A673 (cell line): ENCODE measurements at regions not wholly inside any gene's neighbourhood (a gene's known extent, or its start where the extent isn't known, plus 50 kb on each side); places are given as distances from the start of the nearest gene placed in this dataset.

Experiments
- BruUV-seq: library from RNA; stranded (reverse); fragments of 400-500 nt; replicated peaks from 2 replicates; lab custom pipeline; 2021; lab: Mats Ljungman, UMichigan
- CTCF ChIA-PET: fragments of 300-600 bp; sonication (Branson Sonifier 250); formaldehyde crosslinking; loops from one replicate; lab custom pipeline; 2022; ENCODE audit warnings: antibody characterized with exemption; lab: Charles Lee
- POLR2A ChIA-PET: fragments of 300-600 bp; sonication (Branson Sonifier 250); formaldehyde crosslinking; loops from one replicate; lab custom pipeline; 2022; ENCODE audit warnings: antibody characterized with exemption; ENCODE audit not compliant: low non-redundant PET; lab: Charles Lee
- DNase-seq: peaks from one replicate; pipeline ENCODE4 v3.0.0-alpha.2; 2015; ENCODE audit warnings: low spot score
- H3K27ac ChIP-seq: fragments of 200-600 bp; sonication (generic); 2 replicates; pipeline ENCODE4 v1.5.1; 2016; ENCODE audit warnings: mixed run types, low read depth, mild to moderate bottlenecking, mixed read lengths, antibody characterized with exemption, low read length; ENCODE audit not compliant: poor library complexity, severe bottlenecking
- H3K27me3 ChIP-seq: fragments of 200-600 bp; sonication (generic); replicated peaks from 2 replicates; pipeline ENCODE4 v1.6.1; 2017; ENCODE audit warnings: mixed run types, low read depth, mild to moderate bottlenecking, mixed read lengths, antibody characterized with exemption, low read length; ENCODE audit not compliant: insufficient read depth, poor library complexity
- H3K36me3 ChIP-seq: fragments of 200-600 bp; sonication (generic); 2 replicates; pipeline ENCODE4 v1.6.1; 2016; ENCODE audit warnings: mixed run types, mild to moderate bottlenecking, mixed read lengths, antibody characterized with exemption, low read length; ENCODE audit not compliant: insufficient read depth, poor library complexity, severe bottlenecking
- H3K4me1 ChIP-seq: fragments of 200-600 bp; sonication (generic); 2 replicates; pipeline ENCODE4 v1.6.1; 2017; ENCODE audit warnings: mixed run types, mild to moderate bottlenecking, mixed read lengths, antibody characterized with exemption, low read length; ENCODE audit not compliant: insufficient read depth, poor library complexity, severe bottlenecking
- H3K4me3 ChIP-seq: fragments of 200-600 bp; sonication (generic); 2 replicates; pipeline ENCODE4 v1.5.1; 2016; ENCODE audit warnings: low read depth, mixed run types, mild to moderate bottlenecking, mixed read lengths, low read length; ENCODE audit not compliant: poor library complexity, severe bottlenecking
- H3K9me3 ChIP-seq: fragments of 200-600 bp; sonication (generic); 2 replicates; pipeline ENCODE4 v1.6.1; 2016; ENCODE audit warnings: mixed run types, low read depth, mild to moderate bottlenecking, mixed read lengths, antibody characterized with exemption, low read length; ENCODE audit not compliant: poor library complexity, severe bottlenecking
- CTCF ChIP-seq: fragments of 300-800, 200-600 bp; sonication (generic); conservative IDR thresholded peaks from 2 replicates; pipeline ENCODE4 v1.5.1; 2017; ENCODE audit warnings: low read depth, mild to moderate bottlenecking, antibody characterized with exemption, low read length, moderate library complexity, mixed read lengths
- EZH2 ChIP-seq: fragments of 200-600 bp; sonication (generic); IDR thresholded peaks from 2 replicates; pipeline ENCODE4 v1.6.1; 2017; ENCODE audit warnings: borderline replicate concordance, low read depth, mild to moderate bottlenecking, mixed read lengths, antibody characterized with exemption, low read length; ENCODE audit not compliant: poor library complexity, severe bottlenecking
- intact Hi-C: fragments of 100-400 bp; cut with micrococcal nuclease; formaldehyde crosslinking; loops from one replicate; pipeline ENCODE4 v1.10.0; 2022; ENCODE audit not compliant: unreplicated experiment

GRCh38 chr2:16885027-16885426 lies 219.4 kb upstream of the CYRIA start:
- no peak overlapping the region for H3K4me3 ChIP-seq
- no peaks in the 10 kb centered on the region for H3K36me3 ChIP-seq
- TF ChIP-seq EZH2, result no peak
- no peak for TF ChIP-seq CTCF
- no peak for DNase-seq
- no TSS peak for BruUV-seq
- H3K9me3 ChIP-seq, result no peaks in the 10 kb centered on the region
- H3K27me3 ChIP-seq, result peaks cover 11% of the 10 kb centered on the region
- ChIA-PET POLR2A (no interaction called here), CTCF (no interaction called here)
- intact Hi-C loops, result no loop called here
- H3K27ac ChIP-seq, result no peak overlapping the region
- no peaks in the 10 kb centered on the region for H3K4me1 ChIP-seq

GRCh38 chr2:16882706-16883105 lies 217.1 kb upstream of the CYRIA start:
- Histone ChIP-seq H3K27me3 (peaks cover 11% of the 10 kb centered on the region), H3K27ac (no peak overlapping the region), H3K4me1 (no peaks in the 10 kb centered on the region), H3K9me3 (no peaks in the 10 kb centered on the region), H3K4me3 (no peak overlapping the region), H3K36me3 (no peaks in the 10 kb centered on the region)
- CTCF ChIA-PET, result no interaction called here
- POLR2A ChIA-PET, result no interaction called here
- intact Hi-C loops, result no loop called here
- DNase-seq, result no peak
- TF ChIP-seq CTCF (no peak), EZH2 (no peak)
- no TSS peak for BruUV-seq

- intact Hi-C loops, result no loop called here
- Histone ChIP-seq H3K27me3 (peaks cover 7% of the 10 kb centered on the region), H3K4me1 (no peaks in the 10 kb centered on the region), H3K36me3 (no peaks in the 10 kb centered on the region), H3K4me3 (no peak overlapping the region), H3K27ac (no peak overlapping the region), H3K9me3 (no peaks in the 10 kb centered on the region)
- DNase-seq, result no peak
- CTCF ChIA-PET, result no interaction called here
- no peak for TF ChIP-seq CTCF
- TF ChIP-seq EZH2, result no peak
- POLR2A ChIA-PET, result no interaction called here
- no TSS peak for BruUV-seq
These were observed 215.5 kb upstream of the CYRIA start for GRCh38 chr2:16881122-16881521.
